ENCODE measurements at regions not wholly inside any gene's neighbourhood (a gene's known extent, or its start where the extent isn't known, plus 50 kb on each side); places are given as distances from the start of the nearest gene placed in this dataset.

DNA sequence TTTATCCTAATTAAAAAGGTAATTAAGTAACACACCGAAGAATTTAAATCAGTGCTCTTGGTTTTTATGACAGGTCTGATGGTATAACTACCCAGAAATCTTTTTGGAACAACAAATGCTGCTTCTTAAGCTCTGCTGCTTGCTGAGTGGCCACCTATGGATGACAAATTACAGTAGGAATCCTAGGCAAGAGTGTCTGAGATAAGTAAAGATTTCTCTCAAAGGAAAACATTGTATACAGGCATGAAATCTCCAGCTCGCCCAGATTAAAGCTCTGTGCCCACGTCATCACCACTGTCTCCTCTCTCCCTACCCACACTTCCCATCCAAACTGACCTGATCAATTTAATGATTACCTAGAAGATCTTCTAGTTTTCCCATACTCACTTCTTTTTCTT, 1083.0 kb upstream of the MAP3K7 start:
- DNase-seq = no peak
- H3K9me3 ChIP-seq (replicated peaks; ENCODE audit: insufficient read depth, low read length) = no peaks in the 10 kb centered on the region
- H3K4me2 ChIP-seq (ENCODE audit: low read depth, low read length) = no peak overlapping the region
- H3K9ac ChIP-seq (ENCODE audit: low read length) = no peak overlapping the region
- no peaks in the 10 kb centered on the region for H3F3A ChIP-seq (ENCODE audit: insufficient read depth, low read length)
- H2AFZ ChIP-seq (ENCODE audit: low read length) = no peak overlapping the region
- TF ChIP-seq EZH2phosphoT487 (IDR thresholded peaks at IDR 0.05; ENCODE audit: low read length) (no peak), CTCF (IDR thresholded peaks at IDR 0.05; ENCODE audit: low read length) (no peak)
- no peaks in the 10 kb centered on the region for H3K4me1 ChIP-seq (ENCODE audit: low read length)
- no peak overlapping the region for H3K27ac ChIP-seq (ENCODE audit: low read length)
- no peaks in the 10 kb centered on the region for H3K79me2 ChIP-seq (ENCODE audit: low read length)
- H4K20me1 ChIP-seq (ENCODE audit: insufficient read depth, low read length) = no peaks in the 10 kb centered on the region
- H3K4me3 ChIP-seq (ENCODE audit: low read length) = no peak overlapping the region
- H3K9me2 ChIP-seq (replicated peaks; ENCODE audit: insufficient read depth, low read length) = no peaks in the 10 kb centered on the region
- no peaks in the 10 kb centered on the region for H3K36me3 ChIP-seq (replicated peaks; ENCODE audit: insufficient read depth, low read length)
- H3K27me3 ChIP-seq (replicated peaks; ENCODE audit: insufficient read depth, low read length) = no peaks in the 10 kb centered on the region

DNA sequence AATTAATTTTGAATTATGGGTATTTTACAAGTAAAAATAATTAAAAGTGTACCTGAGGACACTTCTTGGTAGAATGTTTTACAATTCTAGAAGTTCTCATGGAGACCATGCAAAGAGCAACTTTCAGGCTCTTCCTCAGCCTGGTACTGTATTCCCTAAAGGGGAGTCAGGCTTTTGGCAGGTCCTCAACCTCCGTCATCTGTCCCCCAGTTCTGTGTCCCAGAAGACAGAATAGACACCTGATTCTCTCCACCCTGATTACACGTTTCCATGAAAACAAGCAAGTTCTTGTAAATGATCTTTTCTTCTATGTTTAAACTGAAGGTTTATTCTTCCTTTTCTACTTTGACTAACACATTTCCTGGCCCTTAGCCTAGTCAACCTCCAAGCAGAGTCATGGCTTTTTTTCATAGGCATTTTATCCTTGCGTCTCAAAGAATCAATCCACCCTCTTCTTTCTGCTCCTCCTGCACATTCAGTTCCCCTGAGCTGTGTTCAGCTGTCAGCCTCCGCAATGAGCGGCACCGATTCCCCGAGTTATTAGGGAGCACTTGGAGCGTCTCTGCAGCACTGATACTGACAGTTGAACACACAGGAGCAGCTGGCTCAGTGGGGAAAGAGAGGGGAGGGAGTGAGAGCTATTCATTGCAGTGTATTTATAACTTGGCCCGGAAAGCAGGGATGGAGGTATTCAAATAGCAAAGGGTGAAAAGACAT, 1082.4 kb upstream of the MAP3K7 start:
- H3K79me2 ChIP-seq (ENCODE audit: low read length) = no peaks in the 10 kb centered on the region
- H3K27ac ChIP-seq (ENCODE audit: low read length) = no peak overlapping the region
- no peaks in the 10 kb centered on the region for H3K9me2 ChIP-seq (replicated peaks; ENCODE audit: insufficient read depth, low read length)
- H3K9ac ChIP-seq (ENCODE audit: low read length) = no peak overlapping the region
- H4K20me1 ChIP-seq (ENCODE audit: insufficient read depth, low read length) = no peaks in the 10 kb centered on the region
- no peaks in the 10 kb centered on the region; the same call in 1 of the 2 replicates for H3F3A ChIP-seq (ENCODE audit: insufficient read depth, low read length)
- H3K4me2 ChIP-seq (ENCODE audit: low read depth, low read length) = no peak overlapping the region
- no peak overlapping the region for H2AFZ ChIP-seq (ENCODE audit: low read length)
- H3K9me3 ChIP-seq (replicated peaks; ENCODE audit: insufficient read depth, low read length) = no peaks in the 10 kb centered on the region
- H3K4me3 ChIP-seq (ENCODE audit: low read length) = no peak overlapping the region
- no peaks in the 10 kb centered on the region for H3K27me3 ChIP-seq (replicated peaks; ENCODE audit: insufficient read depth, low read length)
- no peak for TF ChIP-seq CTCF (IDR thresholded peaks at IDR 0.05; ENCODE audit: low read length)
- no peak for TF ChIP-seq EZH2phosphoT487 (IDR thresholded peaks at IDR 0.05; ENCODE audit: low read length)
- TF ChIP-seq EZH2 (optimal IDR thresholded peaks at IDR 0.05; ENCODE audit: low read depth, low read length) = no peak
- no peaks in the 10 kb centered on the region for H3K36me3 ChIP-seq (replicated peaks; ENCODE audit: insufficient read depth, low read length)
- DNase-seq = no peak
- peaks cover under 1% of the 10 kb centered on the region; the same call in 1 of the 2 replicates for H3K4me1 ChIP-seq (ENCODE audit: low read length)

DNA sequence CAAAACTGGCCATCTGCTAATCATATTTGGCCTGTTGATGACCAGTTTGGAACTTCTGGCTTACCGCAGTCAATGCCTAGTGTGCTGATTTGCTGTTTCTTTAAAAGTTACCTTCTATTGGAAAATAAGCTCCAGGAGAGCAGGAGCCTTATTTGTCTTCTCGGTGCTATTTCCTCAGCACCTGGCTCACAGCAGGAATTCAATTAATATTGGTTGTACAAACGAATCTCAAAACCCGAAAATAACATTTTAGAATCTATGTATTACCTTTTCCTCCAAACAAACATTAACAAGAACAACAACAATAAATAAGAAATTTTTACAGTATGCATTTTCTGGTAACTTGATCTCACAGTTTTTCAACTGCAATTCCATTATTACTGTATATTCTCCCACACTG, 1080.7 kb upstream of the MAP3K7 start:
- no peak overlapping the region for H3K9ac ChIP-seq (ENCODE audit: low read length)
- TF ChIP-seq EZH2 (optimal IDR thresholded peaks at IDR 0.05; ENCODE audit: low read depth, low read length) = no peak
- no peak for TF ChIP-seq CTCF (IDR thresholded peaks at IDR 0.05; ENCODE audit: low read length)
- TF ChIP-seq EZH2phosphoT487 (IDR thresholded peaks at IDR 0.05; ENCODE audit: low read length) = no peak

More for the DNA sequence above, 1080.7 kb upstream of the MAP3K7 start:
- no peak overlapping the region for H3K4me3 ChIP-seq (ENCODE audit: low read length)
- no peaks in the 10 kb centered on the region; the same call in 1 of the 2 replicates for H3F3A ChIP-seq (ENCODE audit: insufficient read depth, low read length)
- no peak overlapping the region for H3K4me2 ChIP-seq (ENCODE audit: low read depth, low read length)
- H3K79me2 ChIP-seq (ENCODE audit: low read length) = no peaks in the 10 kb centered on the region
- H3K9me2 ChIP-seq (replicated peaks; ENCODE audit: insufficient read depth, low read length) = no peaks in the 10 kb centered on the region
- no peak overlapping the region for H2AFZ ChIP-seq (ENCODE audit: low read length)
- H3K27me3 ChIP-seq (replicated peaks; ENCODE audit: insufficient read depth, low read length) = no peaks in the 10 kb centered on the region
- no peaks in the 10 kb centered on the region for H3K9me3 ChIP-seq (replicated peaks; ENCODE audit: insufficient read depth, low read length)
- peaks cover 3% of the 10 kb centered on the region; the same call in 1 of the 2 replicates for H3K4me1 ChIP-seq (ENCODE audit: low read length)
- no peak for DNase-seq
- H4K20me1 ChIP-seq (ENCODE audit: insufficient read depth, low read length) = no peaks in the 10 kb centered on the region
- no peaks in the 10 kb centered on the region for H3K36me3 ChIP-seq (replicated peaks; ENCODE audit: insufficient read depth, low read length)
- H3K27ac ChIP-seq (ENCODE audit: low read length) = no peak overlapping the region

Measured in MM.1S (cell line).